Suprapubic skin (tissue), 4 donors: ENCODE measurements at regions not wholly inside any gene's neighbourhood (a gene's known extent, or its start where the extent isn't known, plus 50 kb on each side); places are given as distances from the start of the nearest gene placed in this dataset.

ENCODE experiments used
- DNase-seq, 2 donors: peaks; one replicate each; pipeline ENCODE4 v3.0.0-alpha.2; 2019; ENCODE audit warnings: low spot score in 2 of 2
- H3K27ac ChIP-seq: fragments of 200-600 bp; sonication (generic); one replicate; pipeline ENCODE4 v1.5.1; 2019
- H3K27me3 ChIP-seq: fragments of 200-600 bp; sonication (generic); one replicate; pipeline ENCODE4 v1.5.1; 2019
- H3K36me3 ChIP-seq: fragments of 200-600 bp; sonication (generic); one replicate; pipeline ENCODE4 v1.5.1; 2019
- H3K4me1 ChIP-seq: fragments of 200-600 bp; sonication (generic); one replicate; pipeline ENCODE4 v1.5.1; 2019
- H3K4me3 ChIP-seq: fragments of 200-600 bp; sonication (generic); one replicate; pipeline ENCODE4 v1.5.1; 2019; ENCODE audit warnings: mild to moderate bottlenecking
- H3K9me3 ChIP-seq: fragments of 200-600 bp; sonication (generic); one replicate; pipeline ENCODE4 v1.5.1; 2019
- EP300 ChIP-seq: sonication (generic); formaldehyde crosslinking; IDR thresholded peaks from one replicate; pipeline ENCODE4 v1.6.1; 2017; ENCODE audit warnings: antibody characterized with exemption
- POLR2A ChIP-seq, 2 donors: fragments of 450-650 bp; IDR thresholded peaks; one replicate each; pipeline ENCODE4 v1.6.1; 2017; ENCODE audit warnings: antibody characterized with exemption in 2 of 2, mild to moderate bottlenecking in 2 of 2, moderate library complexity in 2 of 2
- POLR2AphosphoS5 ChIP-seq, 3 donors: sonication (generic); formaldehyde crosslinking; IDR thresholded peaks; one replicate each; pipeline ENCODE4 v1.6.1; 2017; ENCODE audit warnings: antibody characterized with exemption in 3 of 3
- WGBS: methylation state at CpG from one replicate; pipeline ENCODE4 v1.1.5; 2018; 5-methylcytosine and 5-hydroxymethylcytosine counted together
- TF ChIP-seq, protein P1 (sequence below), 2 donors: fragments of 200-600 bp in 1 of 2; fragments of 450-650 bp in 1 of 2; sonication (generic) in 1 of 2; IDR thresholded peaks; one replicate each; pipeline ENCODE4 v1.5.1; 2016 to 2019; ENCODE audit warnings: antibody characterized with exemption in 2 of 2, mild to moderate bottlenecking in 1 of 2, moderate library complexity in 1 of 2

GRCh38 chr11:90650153-90650552 is 427.3 kb upstream of the CHORDC1 start:
- H3K27me3 ChIP-seq, result no peaks in the 10 kb centered on the region
- H3K9me3 ChIP-seq, result no peaks in the 10 kb centered on the region
- 88% methylated on average over 2 of the region's 2 CpGs for WGBS
- H3K27ac ChIP-seq, result no peak overlapping the region
- H3K36me3 ChIP-seq, result no peaks in the 10 kb centered on the region
- no peak for TF ChIP-seq EP300
- no peak for TF ChIP-seq POLR2A (IDR thresholded peaks at IDR 0.05)
- TF ChIP-seq POLR2AphosphoS5 (IDR thresholded peaks at IDR 0.05), result no peak
- TF ChIP-seq, protein P1, sequence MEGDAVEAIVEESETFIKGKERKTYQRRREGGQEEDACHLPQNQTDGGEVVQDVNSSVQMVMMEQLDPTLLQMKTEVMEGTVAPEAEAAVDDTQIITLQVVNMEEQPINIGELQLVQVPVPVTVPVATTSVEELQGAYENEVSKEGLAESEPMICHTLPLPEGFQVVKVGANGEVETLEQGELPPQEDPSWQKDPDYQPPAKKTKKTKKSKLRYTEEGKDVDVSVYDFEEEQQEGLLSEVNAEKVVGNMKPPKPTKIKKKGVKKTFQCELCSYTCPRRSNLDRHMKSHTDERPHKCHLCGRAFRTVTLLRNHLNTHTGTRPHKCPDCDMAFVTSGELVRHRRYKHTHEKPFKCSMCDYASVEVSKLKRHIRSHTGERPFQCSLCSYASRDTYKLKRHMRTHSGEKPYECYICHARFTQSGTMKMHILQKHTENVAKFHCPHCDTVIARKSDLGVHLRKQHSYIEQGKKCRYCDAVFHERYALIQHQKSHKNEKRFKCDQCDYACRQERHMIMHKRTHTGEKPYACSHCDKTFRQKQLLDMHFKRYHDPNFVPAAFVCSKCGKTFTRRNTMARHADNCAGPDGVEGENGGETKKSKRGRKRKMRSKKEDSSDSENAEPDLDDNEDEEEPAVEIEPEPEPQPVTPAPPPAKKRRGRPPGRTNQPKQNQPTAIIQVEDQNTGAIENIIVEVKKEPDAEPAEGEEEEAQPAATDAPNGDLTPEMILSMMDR (IDR thresholded peaks at IDR 0.05), result no peak
- H3K4me3 ChIP-seq, result no peak overlapping the region
- no peaks in the 10 kb centered on the region for H3K4me1 ChIP-seq
- DNase-seq, result no peak

DNA sequence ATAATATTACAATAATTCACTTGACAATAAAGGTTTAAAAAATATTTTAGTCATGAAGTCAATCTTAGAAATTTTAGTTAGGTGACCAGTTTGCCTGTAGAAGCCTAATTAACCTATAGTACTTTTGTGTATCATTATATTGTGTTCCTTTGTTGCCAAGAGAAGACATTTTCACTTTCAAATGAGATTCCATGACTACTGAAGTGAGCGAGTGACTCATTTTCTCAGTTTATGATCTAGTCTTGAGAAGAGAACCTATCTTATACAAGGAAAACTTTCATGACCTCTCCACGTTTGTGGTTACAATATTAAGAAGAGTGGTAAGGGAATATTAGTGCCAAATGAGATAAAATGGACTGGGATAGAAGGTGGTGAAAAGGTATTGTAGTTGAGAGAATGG is 423.9 kb upstream of the CHORDC1 start:
- 67% methylated on average over 2 of the region's 2 CpGs for WGBS
- Histone ChIP-seq H3K27ac (no peak overlapping the region), H3K4me1 (no peaks in the 10 kb centered on the region), H3K9me3 (no peaks in the 10 kb centered on the region), H3K27me3 (no peaks in the 10 kb centered on the region), H3K4me3 (no peak overlapping the region), H3K36me3 (no peaks in the 10 kb centered on the region)
- no peak for DNase-seq
- TF ChIP-seq POLR2AphosphoS5 (IDR thresholded peaks at IDR 0.05) (no peak), POLR2A (IDR thresholded peaks at IDR 0.05) (no peak), EP300 (no peak)
- TF ChIP-seq, protein P1 (IDR thresholded peaks at IDR 0.05), result no peak

- TF ChIP-seq POLR2A (IDR thresholded peaks at IDR 0.05) (no peak), POLR2AphosphoS5 (IDR thresholded peaks at IDR 0.05) (no peak), EP300 (no peak)
- TF ChIP-seq, protein P1 (IDR thresholded peaks at IDR 0.05), result no peak
- H3K27me3 ChIP-seq, result no peaks in the 10 kb centered on the region
- WGBS, result 78% methylated on average over 1 of the region's 1 CpG
- H3K36me3 ChIP-seq, result no peaks in the 10 kb centered on the region
- H3K4me3 ChIP-seq, result no peak overlapping the region
- H3K27ac ChIP-seq, result no peak overlapping the region
- H3K4me1 ChIP-seq, result no peaks in the 10 kb centered on the region
- no peak for DNase-seq
- H3K9me3 ChIP-seq, result no peaks in the 10 kb centered on the region
Observed at GRCh38 chr11:90646266-90646665, 423.4 kb upstream of the CHORDC1 start.

DNA sequence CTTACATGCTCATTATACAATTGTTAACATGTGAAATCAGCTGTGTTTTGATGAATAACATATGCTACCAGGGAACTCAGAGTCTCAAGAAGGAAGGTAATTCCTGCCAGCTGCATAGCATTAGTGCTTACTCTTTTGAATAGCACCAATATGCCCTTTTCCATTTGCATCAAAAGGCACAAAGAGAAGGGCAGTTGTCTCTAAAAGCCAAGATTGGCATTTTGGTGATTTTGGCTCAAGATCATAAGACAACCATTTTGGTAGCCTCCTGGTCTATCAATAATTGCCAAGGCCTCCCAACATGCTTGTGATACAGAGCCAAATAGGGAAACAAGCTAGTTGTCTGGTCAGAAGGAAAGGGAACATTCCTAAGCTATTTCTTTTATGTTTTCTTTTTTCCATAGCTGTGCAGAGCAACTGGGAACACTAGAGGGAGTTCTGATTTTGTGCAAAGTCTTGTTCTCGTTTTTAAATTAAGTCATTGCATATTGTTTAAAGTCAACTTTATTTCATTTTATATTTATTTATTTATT is 416.7 kb upstream of the CHORDC1 start:
- Histone ChIP-seq H3K27ac (no peak overlapping the region), H3K27me3 (no peaks in the 10 kb centered on the region), H3K4me1 (no peaks in the 10 kb centered on the region), H3K9me3 (no peaks in the 10 kb centered on the region), H3K36me3 (no peaks in the 10 kb centered on the region), H3K4me3 (no peak overlapping the region)
- WGBS, result 6% methylated on average over 1 of the region's 1 CpG
- DNase-seq, result no peak
- TF ChIP-seq POLR2A (IDR thresholded peaks at IDR 0.05), result no peak
- TF ChIP-seq, protein P1 (IDR thresholded peaks at IDR 0.05), result no peak
- no peak for TF ChIP-seq EP300
- no peak for TF ChIP-seq POLR2AphosphoS5 (IDR thresholded peaks at IDR 0.05)

DNA sequence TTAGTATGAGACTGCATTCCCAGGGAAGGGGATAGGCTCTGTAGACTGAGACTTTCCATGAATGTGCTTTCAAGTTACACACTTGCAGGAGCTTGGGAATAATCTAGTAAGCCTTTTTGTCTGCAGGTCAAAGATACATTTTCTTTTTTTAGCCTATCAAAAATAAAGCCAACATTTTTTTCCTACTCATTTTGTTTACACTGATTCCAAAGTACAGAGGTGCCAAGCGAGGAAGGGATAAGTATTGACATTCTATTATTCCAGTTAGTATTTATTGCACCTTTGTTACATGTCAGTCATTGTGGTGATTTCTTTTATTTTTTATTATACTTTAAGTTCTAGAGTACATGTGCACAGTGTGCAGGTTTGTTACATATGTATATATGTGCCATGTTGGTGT is 413.0 kb upstream of the CHORDC1 start:
- Histone ChIP-seq H3K36me3 (no peaks in the 10 kb centered on the region), H3K9me3 (no peaks in the 10 kb centered on the region), H3K4me3 (no peak overlapping the region), H3K4me1 (no peaks in the 10 kb centered on the region), H3K27me3 (no peaks in the 10 kb centered on the region), H3K27ac (no peak overlapping the region)
- WGBS, result 84% methylated on average over 1 of the region's 1 CpG
- DNase-seq, result no peak
- no peak for TF ChIP-seq POLR2AphosphoS5 (IDR thresholded peaks at IDR 0.05)
- TF ChIP-seq, protein P1 (IDR thresholded peaks at IDR 0.05), result no peak
- TF ChIP-seq EP300, result no peak
- TF ChIP-seq POLR2A (IDR thresholded peaks at IDR 0.05), result no peak
